SKM-1 treated with dmso at 0.1 percent for 144 hours (cell line): ENCODE measurements at regions not wholly inside any gene's neighbourhood (a gene's known extent, or its start where the extent isn't known, plus 50 kb on each side); places are given as distances from the start of the nearest gene placed in this dataset.
"Not testable (repeated sequence)": the region's sequence is repeated elsewhere in the genome, so short reads cannot be mapped to it uniquely, and the experiment has no call there.

Experiments used
- DNase-seq: peaks from one replicate; lab custom pipeline; 2025; ENCODE audit not compliant: unreplicated experiment; lab: John Stamatoyannopoulos, UW

DNA sequence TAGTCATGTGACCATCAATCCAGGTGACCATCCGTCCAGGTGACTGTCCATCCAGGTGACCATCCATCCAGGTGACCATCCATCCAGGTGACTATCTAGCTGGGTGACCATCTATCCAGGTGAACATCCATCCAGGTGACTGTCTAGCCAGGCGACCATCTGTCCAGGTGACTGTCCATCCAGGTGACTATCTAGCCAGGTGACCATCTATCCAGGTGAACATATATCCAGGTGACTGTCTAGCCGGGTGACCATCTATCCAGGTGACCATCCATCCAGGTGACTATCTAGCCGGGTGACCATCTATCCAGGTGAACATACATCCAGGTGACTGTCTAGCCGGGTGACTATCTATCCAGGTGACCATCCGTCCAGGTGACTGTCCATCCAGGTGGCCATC is 306.2 kb downstream of the NDUFA10 start:
- DNase-seq, result not testable (repeated sequence)

DNA sequence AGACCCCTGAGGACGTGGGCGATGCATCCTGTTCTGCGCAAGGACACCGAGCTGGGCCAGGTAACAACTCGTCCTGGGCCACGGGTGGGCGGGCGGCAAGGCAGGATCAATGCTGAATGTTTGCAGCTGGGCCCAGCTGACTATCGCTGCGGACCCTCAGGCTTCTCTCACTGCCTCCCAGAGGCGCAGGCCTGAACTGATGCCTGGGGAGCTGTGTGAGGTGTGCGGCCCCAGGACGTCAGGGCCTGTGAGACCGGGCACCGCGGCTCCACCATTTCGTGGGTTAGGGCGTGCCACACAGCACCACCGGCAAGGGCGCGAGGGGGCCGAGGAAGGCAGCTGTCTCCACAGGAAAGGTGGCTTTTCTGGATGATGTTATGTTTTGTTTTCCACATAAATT is 307.4 kb downstream of the NDUFA10 start:
- no peak for DNase-seq

DNA sequence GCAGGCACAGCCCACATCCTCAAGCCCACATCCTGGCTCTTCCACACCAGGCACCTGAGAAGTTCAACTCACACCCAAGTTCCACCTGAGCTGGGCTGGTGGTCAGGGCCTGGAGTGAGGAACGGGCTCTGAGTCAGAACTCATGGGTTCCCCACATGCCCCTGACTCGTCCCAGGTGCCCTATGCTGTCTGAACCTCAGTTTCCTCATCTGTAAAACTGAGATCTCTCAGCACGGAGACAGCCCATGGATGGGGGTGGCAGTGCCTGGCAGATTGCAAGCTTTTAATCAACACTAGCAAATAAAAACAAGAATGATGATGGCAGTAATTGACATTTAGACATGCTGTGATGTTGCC is 307.8 kb downstream of the NDUFA10 start:
- DNase-seq, result no peak

DNA sequence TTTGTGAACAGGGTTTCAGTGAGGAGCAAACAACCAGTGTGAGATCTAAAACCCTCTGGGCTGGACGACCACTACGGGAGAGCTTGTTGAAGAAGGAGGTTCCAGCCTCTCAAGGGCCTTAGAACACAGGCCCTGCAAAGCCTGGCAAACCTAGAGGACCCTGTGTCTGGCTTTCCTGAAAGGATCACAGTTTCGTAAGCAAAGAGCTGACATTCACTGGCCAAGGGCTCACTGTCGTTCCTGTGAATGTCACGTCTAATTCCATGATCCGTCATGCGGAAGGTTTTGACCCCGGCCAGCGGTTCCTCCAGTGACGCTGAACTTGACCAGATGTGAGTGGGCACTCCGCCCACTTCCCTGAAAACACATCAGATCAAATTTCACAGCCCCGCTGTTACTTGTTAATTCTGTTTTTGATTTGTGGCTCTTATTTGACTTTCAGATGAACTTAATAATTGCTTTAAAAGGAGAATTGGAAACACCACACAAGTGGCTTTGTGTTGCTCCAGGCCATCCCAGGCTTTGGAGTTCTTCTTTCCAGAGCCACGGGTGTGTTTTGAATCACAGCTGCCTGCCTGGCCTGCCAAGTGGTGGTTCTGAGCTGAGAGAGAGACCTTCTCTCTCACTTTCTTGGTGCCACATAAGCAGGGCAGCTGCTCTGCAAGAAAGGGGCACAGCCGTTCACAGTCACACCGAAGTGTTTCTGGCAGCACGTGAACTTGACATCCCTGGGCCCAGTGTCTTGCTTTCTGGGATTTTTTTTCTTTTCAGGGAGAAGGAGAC is 308.4 kb downstream of the NDUFA10 start:
- DNase-seq, result no peak

DNA sequence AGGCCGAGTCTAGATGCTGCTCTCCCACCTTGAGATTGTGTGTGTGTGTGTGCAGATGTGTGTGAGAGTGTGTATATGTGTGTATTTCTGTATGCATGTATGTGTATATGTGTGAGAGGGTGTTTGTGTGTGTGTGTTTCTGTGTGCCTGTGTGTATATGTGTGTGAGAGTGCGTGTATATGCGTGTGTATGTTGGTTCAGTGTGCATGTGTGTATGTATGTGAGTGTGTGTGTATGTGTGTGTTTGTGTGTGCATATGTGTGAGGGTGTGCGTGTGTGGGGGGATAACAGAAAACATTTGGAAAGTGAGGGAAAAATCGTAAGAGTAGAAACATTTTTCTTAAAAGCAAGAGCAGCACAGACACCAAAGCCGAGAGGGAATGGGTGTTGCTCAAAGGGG is 309.1 kb downstream of the NDUFA10 start:
- no peak for DNase-seq

DNA sequence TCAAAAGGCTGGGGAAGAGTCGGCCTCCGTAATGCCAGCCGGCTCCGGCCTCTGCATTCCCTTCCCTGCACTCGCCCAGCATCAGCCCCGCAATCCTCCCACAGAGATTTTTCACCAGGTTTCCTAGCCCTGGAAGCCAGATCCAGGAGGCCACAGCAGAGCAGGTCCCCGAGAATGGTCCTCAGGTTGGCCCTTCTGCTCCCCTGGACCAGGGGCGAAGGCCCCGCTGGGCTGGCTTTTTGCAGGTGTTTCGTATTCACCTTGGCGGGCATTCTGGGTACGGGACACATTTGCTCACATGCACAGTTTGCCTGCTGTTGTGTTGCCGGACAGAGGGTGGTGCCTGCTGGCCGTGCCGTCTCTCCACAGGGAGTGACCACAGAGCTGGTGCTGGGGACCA is 309.5 kb downstream of the NDUFA10 start:
- DNase-seq, result no peak

DNA sequence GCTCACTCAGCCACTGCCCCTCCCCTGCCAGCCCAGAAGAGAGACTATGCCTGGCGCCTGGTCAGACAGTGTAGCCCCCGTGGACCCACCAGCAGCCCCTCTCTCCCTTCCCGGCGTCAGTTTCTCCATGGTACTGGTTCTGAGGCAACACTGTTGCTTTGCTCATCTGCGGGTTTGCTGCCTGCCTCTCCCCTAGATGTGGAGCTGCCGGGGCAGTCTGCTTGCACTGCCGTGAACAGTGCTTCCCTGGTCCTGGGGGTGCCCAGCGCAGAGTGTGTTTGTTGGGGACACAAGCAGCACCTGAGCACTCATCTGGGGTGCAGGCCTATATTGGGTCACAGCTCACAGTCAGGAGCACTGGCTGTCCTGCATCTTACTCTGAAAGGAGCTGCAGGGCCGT is 309.9 kb downstream of the NDUFA10 start:
- no peak for DNase-seq

DNA sequence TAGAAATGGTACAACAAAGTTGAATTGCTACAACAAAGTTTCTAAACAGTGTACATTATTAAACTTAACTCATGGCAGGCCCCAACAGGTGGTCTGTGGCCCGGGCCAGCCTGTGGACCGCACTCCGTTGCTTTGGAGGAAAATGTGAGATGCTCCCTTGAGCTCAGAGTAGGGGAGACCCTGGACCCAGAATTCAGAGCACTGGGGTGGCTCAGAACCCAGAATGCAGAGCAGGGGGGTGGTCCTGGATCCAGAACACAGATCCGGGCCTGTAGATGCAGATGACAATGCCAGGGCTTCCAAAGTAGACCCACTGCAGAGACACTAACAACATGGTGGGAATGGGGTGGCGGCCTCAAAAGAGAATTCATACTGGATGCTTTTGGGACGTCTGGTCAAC is 311.0 kb downstream of the NDUFA10 start:
- no peak for DNase-seq

DNA sequence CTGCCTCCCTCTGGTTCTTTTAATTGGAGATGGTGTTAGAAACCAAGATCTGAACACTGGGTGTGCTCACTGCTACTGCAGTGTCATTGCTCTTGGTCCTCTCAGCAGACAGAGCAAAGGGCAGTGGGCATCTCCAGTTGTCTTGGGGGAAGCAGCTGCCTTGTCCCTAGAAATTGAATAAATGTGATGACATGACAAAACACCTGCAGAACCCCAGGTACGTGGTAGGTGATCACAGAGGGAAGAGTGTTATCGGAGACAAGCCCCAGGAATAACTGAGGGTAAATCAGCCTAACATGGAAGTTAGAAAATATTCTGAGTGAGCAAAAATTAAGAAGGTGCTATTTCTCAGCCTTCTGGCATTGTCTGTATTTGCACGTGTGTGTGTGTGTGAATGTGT is 311.9 kb upstream of the HDAC4 start:
- DNase-seq, result no peak

DNA sequence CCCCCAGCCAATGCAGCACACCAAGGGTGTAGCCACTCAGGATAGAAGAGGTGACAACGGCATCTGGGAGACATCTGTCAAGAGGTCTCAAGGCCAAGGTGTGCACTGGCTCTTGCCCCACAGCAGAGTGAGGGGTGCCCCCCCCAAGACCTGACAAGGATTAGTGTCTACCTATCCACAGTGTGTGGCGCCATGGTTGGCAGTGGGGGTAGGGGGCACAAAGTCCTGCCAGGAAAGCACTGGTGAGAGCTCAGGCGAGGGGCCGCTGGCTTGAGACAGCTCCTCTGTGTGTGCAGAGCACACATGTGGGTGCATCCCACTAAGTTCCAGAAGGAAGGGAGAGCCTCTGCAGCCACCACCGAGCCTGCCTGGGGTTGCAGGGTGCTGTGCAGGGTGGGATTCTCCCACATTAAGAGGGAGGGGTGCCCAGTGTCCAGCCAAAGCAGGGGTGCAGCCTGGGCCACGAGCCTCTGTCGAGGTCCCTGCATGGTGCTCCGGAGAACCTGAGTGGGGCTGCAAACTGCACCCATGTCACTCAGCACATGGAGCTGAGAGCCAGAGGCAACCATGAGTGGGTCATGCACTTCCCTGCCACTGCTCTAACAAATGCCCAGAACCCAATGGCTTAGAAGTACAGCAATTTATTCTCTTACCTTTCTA is 311.2 kb upstream of the HDAC4 start:
- DNase-seq, result no peak

DNA sequence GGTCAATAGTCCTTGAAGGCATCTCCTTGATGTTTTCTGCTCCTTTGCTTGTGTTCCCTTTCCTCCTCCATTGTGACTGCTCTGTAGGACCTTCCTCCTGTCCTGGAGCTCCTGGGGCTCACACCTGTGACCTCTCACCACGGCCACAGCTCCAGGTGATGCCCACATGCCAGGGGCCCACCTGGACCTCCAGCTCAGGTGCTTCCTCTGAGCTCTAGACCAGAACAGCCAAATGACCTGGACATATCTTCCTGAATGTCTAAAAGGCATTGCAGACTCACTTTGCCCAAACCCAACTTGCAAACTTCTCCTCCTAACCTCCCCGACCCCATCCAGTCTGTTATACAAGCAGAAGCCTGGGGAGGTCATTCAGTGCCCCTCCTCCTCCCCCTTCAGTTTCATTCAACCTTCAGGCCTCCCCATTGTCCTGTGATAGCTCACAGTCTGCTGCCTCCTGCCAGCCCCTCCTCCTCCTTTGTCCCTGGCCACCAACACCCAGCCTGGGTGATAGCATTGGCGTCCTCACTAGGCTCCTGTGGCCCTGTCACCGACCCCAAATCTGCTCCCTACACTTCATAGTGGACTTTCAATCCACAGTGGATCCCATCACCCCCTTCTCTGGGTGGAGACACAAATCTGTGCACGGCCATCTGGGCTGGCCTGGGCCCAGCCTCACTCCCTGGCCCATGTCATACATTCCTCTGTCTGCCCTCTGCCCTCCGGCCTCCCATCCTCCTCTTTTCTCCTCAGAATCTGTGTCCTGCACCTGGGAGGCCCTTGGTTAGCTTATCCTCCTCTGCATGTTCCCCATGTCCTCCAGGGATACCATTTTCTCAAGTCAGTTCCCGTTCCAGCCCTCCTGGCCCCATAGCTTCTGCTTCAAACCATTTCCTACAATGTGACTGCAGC is 310.4 kb upstream of the HDAC4 start:
- no peak for DNase-seq

DNA sequence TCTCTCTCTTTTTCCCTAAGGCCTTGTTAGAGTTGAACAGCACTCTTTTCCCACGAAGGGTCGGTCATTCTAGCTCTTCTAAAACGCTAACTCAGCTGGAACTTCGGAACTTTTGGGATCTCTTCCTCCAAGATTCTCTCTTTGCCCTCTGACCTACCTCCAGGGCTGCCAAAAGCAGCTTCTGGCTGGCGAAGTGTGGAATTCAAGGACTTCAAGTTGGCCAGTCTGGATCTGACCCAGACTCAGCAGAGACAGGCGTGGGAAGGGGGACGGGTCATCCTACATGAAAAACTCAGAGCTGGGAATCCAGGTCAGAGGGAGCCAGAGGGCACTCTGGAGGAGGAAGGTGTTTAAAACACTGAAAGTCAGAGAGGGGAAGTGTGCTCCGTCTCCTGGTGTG is 305.5 kb upstream of the HDAC4 start:
- DNase-seq, result no peak

DNA sequence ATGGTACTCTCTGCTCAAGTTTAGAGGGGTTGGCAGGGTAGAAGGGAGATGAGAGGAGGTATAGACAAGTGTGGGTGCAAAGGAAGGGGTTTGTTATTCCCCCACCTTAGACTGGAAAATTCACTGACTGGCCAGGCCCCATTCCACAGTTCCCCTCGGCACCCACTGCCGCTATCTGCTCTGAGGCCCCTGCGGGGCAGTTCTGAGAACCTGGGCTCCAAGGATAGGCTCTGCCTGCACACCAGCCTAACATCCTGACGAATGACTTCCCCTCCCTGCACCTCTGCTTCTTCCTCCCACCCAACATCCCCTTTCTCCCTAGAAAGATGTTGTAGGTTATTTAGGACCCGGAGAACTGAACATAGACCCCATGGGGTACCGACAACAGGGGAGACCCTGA is 303.9 kb upstream of the HDAC4 start:
- DNase-seq, result no peak

DNA sequence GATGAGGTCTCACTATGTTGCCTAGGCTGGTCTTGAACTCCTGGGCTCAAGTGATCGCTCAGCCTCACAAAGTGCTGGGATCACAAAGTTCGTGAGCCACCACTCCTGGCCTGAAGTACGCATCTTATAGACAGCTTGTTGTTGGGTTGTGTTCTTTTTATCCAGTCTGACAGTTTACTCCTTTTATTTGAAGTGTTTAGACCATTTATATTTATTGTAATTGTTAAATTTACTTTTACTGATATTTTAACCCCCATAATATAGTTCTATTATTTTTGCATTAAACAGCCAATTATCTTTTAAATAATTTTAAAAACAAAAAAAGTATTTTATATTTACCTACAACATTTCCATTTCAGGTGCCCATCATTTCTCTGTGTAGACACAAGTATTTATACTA is 303.0 kb upstream of the HDAC4 start:
- no peak for DNase-seq

DNA sequence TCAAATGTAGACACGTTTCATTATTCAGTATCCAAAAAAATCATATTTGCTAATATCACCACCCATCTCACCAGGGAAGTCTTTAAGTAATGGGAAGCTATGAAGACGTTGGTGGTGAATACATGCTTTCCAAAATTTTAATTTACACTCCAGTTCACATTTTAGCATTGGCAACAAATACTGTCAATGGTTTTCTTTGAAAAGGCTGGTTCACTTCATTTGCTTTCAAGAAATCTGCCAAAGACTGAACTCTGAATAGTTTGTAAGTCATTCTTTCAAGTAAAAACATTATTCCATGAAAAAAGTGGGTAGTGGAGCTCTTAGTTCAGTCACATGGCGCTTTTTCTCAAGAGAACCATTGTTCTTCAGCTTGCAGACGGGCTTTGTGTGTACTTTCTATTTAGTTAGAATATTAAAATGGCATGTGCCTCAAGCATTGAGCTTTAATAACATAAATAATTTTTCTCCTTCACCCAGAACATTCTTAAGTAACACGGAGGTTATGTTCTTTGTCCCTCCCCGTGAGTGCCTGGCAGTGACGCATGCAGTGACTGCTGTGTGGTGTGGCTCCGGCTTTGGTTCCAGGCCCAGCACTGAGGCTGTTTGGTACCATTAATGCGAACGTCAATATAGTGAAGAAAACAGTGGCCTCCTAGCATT is 300.0 kb upstream of the HDAC4 start:
- DNase-seq, result no peak

DNA sequence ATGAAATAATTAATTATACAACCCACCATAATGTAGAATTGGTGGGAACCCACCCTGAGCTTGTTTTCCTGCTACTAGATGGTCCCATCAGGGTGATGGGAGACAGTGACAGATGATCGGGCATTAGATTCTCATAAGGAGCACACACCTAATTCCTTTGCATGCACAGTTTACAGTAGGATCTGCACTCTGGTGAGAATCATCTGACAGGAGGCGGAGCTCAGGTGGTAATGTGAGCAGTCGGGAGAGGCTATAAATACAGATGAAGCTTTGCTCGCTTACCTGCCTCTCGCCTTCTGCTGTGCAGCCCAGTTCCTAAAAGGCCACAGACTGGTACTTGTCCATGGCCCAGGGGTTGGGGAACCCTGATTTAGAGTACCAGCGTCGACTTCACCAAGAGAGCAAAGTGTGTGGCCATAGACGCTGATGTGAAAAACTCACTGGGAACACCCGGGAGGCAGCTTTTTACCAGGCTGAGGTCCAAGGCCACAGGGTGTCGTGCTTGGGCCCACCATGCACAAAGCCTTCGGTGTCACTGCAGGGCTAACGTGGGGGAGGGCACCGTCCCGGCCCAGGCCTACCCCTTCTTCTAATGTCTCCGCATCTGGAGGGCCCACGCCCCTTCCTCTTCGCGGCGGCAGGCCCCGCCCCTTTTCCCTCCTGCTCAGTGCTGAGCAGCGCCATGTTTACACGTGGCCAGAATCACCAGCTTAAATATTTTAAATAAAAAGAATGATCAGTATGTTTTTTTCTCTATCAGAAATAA is 296.8 kb upstream of the HDAC4 start:
- DNase-seq, result no peak

DNA sequence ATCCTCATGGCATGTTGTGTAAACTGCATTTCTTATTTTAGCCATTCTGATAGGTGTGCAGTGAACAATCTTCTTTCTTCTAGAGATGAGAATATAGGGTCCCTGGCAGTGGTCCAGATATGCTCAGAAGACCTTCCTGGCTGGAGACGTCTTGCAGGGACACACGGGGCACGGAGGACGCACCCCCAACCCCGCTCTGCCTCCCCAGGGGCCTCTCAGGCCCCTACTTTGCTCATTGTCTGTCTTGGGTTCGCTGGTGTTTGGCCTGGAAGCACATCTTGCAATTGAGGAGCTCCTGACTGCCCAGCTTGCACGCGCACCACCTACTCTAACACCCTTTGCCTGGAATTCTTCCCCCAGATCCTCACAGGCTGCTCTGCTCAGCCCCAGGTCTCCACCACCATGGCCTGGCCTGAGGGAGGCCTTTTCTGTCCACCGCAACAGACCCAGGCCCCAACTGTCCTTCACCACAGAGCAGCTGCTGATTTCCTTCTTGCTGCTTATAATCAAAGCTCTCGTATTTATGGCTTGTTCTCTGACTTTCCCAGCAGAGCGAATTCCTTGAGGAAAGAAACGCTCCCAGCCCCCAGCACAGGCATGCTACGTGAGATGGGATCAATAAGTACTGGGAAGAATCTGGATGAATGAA is 295.9 kb upstream of the HDAC4 start:
- no peak for DNase-seq

DNA sequence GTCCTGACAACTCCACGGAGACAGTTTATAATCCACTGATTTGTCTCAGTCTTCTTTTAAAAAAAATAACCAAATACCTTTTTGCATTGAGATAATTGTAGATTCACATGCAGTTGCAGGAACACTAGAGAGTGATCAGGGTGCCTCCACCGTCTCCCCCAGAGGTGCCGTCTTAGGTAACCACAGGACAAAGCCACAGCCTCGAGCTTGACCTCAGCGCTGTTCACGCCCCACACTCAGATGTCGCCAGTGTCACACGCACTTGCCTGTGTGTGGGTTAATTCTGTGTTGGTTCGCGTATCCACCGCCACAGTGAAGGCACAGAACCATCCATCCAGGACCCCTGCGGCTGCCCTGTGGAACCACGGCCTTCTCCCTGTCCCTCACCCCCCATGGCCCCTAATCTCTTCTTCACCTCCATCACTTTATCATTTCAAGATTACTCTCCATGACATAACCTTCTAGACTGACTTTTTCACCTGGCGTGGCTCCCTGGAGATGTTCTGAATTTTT is 295.0 kb upstream of the HDAC4 start:
- DNase-seq, result no peak

DNA sequence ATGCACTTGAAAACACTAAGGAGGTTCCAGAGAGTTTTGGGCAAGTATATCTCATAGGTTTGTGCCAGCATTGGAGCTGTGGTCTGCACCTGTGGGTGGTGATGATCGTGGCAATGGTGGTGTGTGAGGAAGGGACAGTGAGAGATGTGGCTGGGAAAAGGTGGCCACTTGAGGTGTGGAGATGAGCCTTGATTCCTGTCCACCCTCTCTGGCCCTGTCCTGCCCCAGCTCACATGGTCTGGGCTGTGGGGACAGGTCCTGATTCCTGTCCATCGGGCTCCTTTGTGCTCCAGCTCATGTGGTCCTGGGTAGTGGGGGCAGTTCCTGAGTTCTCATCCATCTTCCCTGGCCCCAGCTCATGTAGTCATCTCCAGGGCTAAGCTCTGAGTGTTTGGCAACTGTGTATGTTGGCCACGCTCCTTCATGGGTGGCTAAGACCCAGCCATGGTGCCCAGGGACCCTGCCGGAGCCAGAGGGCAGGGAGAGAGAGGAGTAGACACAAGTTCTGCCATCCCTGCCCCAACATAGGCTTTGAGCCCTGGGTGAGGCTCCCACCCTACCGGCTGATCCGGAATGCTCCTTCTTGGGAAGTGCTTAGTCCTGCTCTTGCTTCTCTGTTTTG is 294.4 kb upstream of the HDAC4 start:
- DNase-seq, result no peak

DNA sequence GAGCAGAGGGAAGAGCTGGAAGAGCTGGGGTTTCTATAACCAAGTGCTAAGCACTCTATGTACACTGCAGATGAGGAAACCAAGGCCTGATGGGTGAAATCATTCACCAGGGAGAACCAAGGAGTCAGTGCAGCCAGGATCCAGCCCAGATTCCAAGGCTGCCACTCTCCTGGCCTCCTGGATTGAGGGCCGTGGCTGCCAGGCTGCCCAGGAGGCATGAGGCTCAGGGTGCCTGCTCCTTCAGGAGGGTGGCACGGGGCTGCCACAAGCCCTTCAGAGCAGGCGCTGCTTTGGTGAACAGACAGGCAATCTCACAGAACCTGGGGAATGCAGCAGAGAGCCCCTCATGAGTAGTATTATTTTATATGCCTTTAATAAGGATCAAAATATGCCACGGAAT is 293.7 kb upstream of the HDAC4 start:
- DNase-seq, result no peak
